AG04449 (cell line): ENCODE measurements at regions not wholly inside any gene's neighbourhood (a gene's known extent, or its start where the extent isn't known, plus 50 kb on each side); places are given as distances from the start of the nearest gene placed in this dataset.

ENCODE experiments used
- CTCF ChIA-PET: fragments of 350-600 bp; formaldehyde crosslinking; extraction: SDS; loops from one replicate; lab custom pipeline; 2021; ENCODE audit warnings: antibody characterized with exemption; lab: Yijun Ruan, JAX
- POLR2A ChIA-PET: fragments of 400-600, 350-600 bp; formaldehyde crosslinking; extraction: SDS; loops from one replicate; lab custom pipeline; 2020; ENCODE audit warnings: antibody characterized with exemption, inconsistent platforms; lab: Yijun Ruan, JAX
- DNase-seq: peaks from one replicate; pipeline ENCODE4 v3.0.0-alpha.2; 2010; ENCODE audit warnings: low read depth, low spot score
- H3K4me3 ChIP-seq: 2 replicates; pipeline ENCODE4 v1.5.1; 2011; ENCODE audit warnings: low read depth, mild to moderate bottlenecking, control low read depth, low read length
- CTCF ChIP-seq: IDR thresholded peaks from one replicate; pipeline ENCODE4 v1.5.1; 2011; ENCODE audit warnings: mild to moderate bottlenecking, moderate library complexity, low read length, control low read depth, inconsistent platforms; ENCODE audit not compliant: insufficient read depth; ENCODE audit errors: missing control alignments

DNA sequence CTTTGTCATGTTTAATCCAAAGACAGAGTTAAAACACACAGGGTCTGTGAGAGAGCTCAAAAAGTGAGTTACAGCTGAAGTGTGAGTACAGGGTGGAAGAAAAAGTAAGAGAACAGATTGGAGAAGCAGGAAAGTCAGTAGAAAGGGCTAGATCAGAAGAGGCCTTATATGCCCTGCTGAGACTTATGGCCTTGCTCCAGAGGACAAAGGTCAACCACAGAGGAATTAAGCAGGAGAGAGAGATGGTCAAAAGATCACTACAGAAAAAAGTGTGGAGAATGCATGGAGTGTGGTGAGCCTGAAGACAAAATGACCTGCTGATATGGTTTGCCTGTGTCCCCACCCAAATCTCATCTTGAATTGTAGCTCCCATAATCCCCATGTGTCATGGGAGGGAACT, 213.8 kb downstream of the NEBL start:
- no peak overlapping the region for H3K4me3 ChIP-seq
- no peak for TF ChIP-seq CTCF
- ChIA-PET POLR2A (no interaction called here), CTCF (no interaction called here)
- DNase-seq: no peak

DNA sequence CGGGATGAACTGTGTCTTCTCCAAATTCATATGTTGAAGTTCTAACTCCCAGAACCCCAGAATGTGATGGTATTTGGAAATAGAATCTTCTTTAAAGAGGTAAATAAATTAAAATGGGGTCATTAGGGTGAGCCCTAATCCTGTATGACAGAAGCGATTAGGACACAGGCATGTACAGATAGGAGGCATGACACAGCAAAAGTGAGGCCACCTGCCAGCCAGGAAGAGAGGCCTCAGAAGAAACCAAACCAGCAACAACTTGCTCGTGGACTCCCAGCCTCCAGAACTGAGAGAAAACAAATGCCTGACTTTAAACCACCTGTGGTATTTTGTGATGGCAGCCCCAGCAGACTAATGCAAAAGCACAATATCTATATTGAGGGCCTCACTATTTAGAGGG, 214.3 kb downstream of the NEBL start:
- POLR2A ChIA-PET: no interaction called here
- CTCF ChIA-PET: no interaction called here
- H3K4me3 ChIP-seq: no peak overlapping the region
- no peak for DNase-seq
- TF ChIP-seq CTCF: no peak

GRCh38 chr10:20677340-20677739, 219.8 kb downstream of the NEBL start:
- ChIA-PET CTCF (no interaction called here), POLR2A (no interaction called here)
- no peak for TF ChIP-seq CTCF
- DNase-seq: no peak
- no peak overlapping the region for H3K4me3 ChIP-seq

- no peak for DNase-seq
- CTCF ChIA-PET: no interaction called here
- POLR2A ChIA-PET: no interaction called here
These were observed 222.2 kb downstream of the NEBL start for GRCh38 chr10:20674926-20675325.

DNA sequence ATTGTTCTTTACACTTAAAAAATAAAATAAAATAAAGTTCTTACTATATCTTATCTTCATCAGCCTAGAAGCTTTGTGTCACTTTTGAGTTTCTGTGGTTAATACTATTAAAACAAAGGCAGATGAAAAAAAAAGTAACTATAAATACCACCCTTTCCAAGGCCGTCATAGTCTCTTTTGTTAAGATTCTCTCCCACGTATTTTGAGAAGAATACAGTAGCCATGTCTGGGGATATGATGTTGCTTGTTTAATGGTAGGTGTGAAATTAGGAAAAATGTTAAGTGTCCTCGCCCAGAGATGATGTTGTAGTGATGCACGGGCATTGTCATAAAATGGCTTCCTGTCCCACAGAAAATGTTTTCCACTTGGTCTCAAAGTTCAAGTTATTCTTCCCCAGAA, 223.9 kb downstream of the NEBL start:
- no peak for DNase-seq
- no peak for TF ChIP-seq CTCF
- POLR2A ChIA-PET: no interaction called here
- no peak overlapping the region for H3K4me3 ChIP-seq
- CTCF ChIA-PET: no interaction called here

More at GRCh38 chr10:20674926-20675325, 222.2 kb downstream of the NEBL start:
- no peak overlapping the region for H3K4me3 ChIP-seq
- no peak for TF ChIP-seq CTCF

GRCh38 chr10:20672741-20673140, 224.4 kb downstream of the NEBL start:
- TF ChIP-seq CTCF: no peak
- CTCF ChIA-PET: no interaction called here

More at GRCh38 chr10:20672741-20673140, 224.4 kb downstream of the NEBL start:
- POLR2A ChIA-PET: no interaction called here
- H3K4me3 ChIP-seq: no peak overlapping the region
- no peak for DNase-seq
